HG03378 (cell line): ENCODE measurements at regions not wholly inside any gene's neighbourhood (a gene's known extent, or its start where the extent isn't known, plus 50 kb on each side); places are given as distances from the start of the nearest gene placed in this dataset.

Experiments
- ATAC-seq: cut with Tn5 transposase; IDR thresholded peaks from one replicate; pipeline ENCODE4 v1.9.1; 2021; ENCODE audit warnings: mild to moderate bottlenecking, moderate library complexity; ENCODE audit not compliant: unreplicated experiment

DNA sequence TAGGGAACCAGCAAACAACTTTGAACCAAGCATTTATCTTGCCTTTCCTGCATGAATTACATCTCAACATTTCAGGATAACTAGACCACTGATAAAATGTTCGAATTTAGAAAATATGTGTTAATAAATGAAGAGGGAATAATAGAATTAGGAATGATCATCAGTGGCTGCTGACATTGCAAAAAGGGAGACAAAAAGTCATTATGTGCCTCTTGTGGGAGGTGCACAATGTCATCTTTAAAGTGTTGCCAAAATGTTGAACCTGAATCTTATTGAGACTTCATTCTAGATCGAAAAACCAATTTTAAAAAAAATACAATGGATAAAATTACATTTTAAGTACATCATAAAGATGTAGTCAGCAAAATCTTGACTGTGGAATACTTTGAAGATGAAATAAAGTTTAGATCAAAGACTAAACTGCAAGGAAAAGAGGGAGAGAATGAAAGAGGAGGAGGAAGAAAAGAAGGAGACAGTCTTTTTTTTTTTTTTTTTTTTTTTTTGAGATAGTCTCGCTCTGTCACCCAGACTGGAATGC, 299.3 kb downstream of the FBXW7 start:
- no peak for ATAC-seq

DNA sequence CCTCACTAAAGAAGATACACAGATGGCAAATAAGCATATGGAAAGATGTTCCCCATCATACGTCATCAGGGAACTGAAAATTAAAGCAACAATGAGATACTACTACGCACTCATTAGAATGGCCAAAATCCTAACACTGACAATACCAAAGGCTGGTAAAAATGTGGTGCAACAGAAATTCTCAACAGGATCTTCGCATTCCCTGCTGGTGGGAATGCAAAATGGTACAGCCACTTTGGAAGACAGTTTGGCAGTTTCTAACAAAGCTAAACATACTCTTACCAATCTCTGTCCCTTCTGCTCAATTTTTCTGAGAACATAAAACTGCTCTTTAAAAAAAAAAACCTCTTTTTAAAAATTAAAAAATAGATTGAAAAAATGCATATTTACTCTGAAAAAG, 300.2 kb downstream of the FBXW7 start:
- no peak for ATAC-seq

DNA sequence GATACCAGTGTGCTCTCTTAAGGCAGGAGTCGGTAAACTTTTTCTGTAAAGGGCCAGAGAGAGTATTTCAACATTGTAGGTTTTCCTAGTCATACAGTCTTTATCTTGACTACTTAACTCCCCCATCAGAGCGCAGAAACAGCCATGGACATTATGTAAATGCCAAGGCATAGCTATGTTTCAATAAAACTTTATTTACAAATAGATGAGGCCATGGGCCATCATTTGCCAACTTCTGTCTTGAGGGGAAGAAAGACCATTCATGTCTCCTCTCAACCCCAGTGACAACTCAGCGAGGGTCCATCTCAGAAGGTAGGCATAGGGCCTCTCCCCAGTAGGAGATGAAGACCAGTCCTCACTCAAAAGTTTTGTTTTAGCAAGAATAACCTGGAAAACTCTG, 301.3 kb downstream of the FBXW7 start:
- ATAC-seq, result no peak

DNA sequence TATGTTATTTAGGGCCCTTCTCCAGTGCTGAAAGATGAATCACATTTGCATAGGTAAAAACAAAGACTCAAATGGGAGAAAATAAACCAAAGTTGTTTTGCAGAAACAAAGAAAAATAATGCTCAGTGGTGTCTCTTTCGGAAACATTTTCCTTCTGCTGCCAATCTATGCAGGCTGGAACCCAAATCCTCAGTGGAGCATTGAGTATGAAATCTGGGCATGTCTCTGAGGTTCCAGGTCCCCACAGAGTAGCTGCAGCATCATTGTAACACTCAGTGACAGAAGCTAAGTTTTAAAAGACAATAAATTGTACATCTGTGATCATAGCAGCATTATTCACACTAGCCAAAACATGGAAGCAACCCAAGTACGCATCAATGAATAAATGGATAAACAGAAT, 303.6 kb downstream of the FBXW7 start:
- ATAC-seq, result no peak

DNA sequence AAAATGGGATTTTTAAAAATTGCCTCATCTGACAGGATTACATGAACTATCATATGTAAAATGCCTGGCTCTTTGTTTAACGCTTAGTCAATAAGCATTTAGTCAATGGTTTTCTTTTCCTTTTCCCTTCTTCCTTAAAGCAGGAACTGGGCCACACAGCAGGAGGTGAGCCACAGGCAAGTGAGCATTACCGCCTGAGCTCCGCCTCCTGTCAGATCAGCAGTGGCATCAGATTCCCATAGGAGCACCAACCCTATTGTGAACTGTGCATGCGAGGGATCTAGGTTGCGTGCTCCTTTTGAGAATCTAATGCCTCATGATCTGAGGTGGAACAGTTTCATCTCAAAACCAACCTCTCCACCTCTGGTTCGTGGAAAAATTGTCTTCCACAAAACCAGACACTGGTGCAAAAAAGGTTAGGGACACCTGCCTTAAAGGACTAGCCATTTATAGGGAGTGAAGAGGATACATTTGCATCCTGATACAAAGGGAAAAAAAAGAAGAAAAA, 306.1 kb downstream of the FBXW7 start:
- ATAC-seq, result no peak

DNA sequence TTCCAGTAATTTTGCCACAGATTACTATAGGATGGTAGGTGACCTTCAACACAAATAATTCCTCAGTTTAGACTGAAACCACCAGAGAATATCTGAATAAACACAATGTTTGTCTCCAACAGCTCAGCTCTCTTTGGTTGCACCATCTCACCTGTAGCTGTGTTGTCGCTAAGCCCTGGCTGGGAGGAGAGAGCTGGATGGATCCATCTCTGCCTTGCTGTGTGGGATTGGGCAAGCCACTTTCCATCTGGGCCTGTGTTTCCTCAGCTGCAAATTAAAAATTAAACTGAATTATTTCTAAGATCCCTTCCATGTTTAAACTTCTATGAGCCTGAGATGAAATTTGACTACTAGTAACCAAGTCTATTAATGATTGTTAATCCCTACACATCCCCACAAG, 310.2 kb downstream of the FBXW7 start:
- ATAC-seq, result no peak

DNA sequence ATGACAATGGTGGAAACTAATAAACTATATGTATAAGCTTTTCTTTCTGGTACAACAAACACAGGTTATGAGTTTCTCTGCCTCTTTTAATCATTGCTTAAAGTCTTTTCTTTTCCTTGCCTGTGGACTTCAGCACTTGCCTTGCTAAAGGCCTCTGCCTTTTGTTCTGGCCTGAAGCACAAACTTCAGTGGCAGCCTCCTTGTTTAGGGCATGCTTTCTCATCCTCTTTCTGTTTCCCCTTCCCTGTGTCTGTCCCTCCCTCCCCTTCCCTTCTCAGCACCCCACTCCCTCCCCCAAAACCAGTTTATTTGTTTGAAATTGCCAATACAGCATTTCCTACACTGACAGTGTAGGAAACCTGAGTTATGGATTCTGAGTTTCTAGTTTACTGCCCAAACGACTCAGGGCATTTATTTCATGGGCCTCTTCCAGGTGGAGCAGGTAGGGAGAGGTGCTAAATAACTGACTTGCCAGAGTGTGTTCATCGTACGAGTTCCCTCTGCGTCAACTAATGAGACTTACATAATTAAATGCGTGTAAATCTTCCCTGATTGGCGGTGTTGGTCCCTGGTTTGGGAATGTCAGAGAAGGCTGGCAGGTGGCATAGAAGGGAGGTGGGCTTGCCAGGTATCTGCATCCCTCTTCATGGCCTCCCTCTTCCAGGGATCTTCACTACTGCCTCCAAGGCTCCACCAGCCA, 311.0 kb downstream of the FBXW7 start:
- ATAC-seq, result no peak

DNA sequence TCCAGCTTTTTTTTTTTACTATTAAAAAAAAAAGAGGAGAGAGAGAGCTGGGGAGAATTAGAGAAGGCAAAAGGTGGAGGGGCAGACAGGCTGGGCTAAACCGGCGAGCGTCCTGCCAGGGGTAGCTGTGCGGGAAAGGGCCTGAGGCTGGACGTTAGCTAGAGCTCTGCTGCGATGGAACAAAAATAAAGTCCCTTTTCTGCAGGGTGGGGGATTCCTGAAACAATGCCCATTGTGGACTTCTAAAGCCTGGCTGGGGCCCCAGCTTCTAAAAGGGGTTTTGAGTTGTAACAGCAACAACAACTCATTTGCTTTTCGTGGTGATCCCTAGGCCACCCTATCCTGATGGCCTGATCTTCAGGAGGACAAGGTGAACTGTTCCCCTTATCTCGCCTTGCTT, 311.7 kb downstream of the FBXW7 start:
- ATAC-seq, result no peak

DNA sequence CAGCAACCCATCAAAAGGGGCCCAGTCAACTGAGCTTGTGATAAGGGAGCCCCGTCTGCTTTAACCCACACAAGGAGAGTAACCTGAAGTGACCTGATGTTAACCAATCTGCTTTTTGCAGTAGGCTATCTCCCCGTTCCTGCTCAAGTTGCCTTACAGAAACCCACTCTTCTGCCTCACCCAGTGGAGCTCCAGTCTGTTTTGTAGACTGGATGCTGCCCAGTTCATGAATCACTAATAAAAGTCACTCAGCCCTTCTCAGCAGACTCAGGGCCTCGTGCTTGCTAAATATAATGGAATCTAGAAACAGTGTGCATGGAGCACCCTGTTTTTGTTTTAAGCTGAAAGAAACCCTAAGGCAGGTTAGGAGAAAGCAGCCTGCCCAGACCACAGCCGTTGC, 312.3 kb downstream of the FBXW7 start:
- ATAC-seq, result no peak

DNA sequence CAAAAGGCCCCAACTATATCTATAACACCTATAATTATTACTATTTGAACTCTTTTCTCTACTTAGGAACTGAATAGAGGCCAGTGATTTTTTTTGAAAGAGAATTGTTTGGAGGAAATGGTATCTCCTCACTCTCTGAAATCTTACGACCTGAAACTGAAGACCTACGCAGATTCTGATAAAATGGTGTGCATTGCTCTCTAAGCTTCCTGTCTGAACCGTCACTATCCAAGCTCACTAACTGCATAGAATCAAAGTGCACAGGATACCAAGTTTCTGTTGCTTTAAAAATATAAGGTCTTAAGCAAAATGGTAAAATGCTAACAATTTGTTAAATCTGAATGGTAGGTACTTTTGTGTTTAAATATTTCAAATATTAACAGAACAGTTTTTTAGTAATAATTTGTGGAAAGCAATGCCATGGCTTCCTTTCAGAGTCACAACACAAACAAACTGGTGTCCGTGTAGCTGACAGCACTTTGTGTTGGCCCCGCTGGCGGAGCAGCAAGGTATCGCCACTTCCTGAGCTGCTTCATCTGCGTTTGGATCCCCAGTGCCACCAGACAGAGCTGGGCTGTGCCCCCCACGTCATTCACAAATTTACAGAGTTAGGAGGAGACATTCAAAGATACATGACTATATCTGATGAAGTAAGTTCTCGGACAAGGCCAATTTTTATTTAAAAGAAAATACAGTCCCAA, 313.9 kb downstream of the FBXW7 start:
- no peak for ATAC-seq

DNA sequence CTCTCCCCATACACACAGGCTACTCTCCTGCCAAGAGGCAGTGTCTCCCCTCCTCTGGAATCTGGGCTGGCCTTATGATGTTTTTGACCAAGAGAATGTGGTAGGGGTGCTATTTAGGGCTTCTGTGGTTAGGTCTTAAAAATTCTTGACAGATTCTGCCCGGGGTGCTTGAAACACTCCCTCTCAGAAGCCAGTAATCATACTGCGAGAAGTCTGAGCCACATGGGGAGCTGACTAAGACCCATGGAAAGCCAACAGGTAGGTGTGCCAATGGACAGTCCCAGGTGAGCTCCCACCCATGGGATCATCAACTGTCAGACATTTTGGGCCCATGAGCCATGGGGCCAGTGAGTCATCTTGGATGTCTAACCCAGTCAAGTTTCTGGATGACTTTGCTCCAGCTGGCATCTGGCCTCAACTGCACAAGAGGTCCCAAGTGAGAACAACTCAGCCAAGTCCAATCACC, 315.7 kb downstream of the FBXW7 start:
- peak; percentile 84 for ATAC-seq

DNA sequence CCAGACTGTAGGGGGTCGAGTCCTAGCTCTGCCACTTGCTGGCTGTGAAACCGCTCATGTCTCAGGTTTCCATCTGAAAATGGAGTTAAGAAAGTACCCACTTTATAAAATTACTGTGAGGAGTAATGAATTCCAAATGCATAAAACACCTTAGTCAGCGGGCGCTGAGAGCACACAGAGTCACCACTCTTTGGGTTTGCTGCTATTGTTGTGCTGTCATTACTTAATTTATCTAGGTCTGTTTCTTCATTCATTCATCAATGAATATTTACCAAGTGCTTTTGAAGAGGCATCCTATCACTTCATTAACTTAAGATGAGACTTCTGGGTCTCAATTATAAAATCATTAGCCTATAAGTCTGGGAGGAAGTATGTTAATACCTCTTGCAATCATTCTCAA, 317.3 kb downstream of the FBXW7 start:
- no peak for ATAC-seq

DNA sequence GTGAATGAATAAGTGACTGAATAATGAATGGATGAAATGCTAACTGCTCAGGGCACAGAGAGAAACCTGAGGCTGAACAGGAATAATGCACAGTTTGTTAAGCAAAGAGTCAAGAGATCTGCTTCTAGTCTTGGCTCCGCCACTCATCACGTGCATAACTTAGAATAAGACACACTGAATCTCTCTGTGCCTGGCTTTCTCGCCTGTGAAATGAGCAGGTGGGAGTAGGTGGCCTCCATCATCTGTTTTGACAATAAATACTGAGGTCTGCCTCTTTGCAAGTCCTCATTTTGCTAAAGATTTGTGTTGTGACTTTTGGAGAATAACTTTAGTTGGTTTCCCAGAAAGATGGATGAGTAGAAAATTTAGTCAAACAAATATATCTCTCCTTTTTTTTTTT, 318.0 kb downstream of the FBXW7 start:
- ATAC-seq, result no peak

DNA sequence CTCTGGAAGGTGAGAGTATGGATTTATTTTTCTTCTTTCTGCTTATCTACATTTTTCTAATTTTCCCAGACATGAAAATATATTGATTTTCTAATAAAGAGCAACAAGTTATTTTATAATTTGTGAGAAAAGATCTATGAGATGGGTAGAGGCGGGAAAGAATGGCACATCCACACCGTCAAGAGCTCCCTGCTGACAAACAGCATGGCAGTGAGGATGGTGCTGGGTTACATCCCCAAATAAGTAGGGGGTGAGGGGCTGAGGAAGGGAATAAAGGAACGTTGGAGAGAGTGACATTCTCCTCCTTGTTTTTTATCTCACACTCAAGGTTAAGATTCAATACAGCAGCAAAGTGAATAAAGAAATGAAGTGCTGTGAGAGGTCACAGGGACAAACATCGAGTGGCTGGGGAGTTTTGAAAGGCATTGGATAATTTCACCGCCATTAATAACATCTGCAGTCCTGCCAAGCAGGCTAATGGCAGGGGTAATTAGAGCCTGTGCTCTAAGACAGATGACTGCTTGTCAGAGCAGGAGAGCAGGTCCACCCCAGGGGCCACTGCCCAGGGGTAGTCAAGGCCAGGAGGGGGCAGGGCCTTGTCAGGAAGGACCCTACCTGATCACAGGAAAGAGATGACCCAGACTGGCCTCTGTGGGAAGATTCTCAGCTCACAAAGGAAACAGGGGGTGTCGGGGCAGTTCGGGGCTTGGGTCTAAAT, 323.8 kb downstream of the FBXW7 start:
- ATAC-seq, result no peak

DNA sequence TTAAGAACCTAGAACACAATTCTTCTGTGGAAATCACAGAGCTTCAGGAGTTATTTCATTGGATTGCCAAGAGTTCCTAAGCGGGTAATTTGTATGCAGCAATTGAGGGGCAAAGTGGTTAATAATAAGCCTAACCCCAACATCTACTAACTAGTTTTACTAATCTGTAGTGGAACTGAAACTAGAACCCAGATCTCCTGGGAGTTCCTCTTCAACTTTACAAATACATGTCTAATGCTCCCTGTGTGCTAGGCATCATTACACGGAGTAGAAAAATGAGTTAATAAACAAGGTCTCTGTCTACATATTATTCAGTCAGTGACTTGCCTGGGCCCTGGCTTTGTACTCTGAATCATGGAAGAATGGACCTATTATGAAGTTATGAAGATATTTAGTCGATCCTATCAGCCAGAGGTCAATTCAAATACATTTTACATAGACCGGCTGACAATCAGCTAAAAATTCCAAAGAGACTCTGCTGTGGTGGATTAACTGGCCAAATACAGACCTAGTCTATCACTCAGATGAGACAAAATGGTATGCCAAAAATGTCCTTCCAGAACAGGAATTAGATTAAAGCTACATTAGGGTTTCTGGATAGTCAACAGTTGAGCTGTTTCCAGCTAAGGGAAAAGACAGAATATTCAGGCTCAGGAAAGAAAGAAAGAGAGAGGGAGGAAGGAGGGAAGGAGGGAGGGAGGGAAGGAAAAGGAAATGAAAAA, 326.0 kb downstream of the FBXW7 start:
- ATAC-seq, result peak; percentile 92

DNA sequence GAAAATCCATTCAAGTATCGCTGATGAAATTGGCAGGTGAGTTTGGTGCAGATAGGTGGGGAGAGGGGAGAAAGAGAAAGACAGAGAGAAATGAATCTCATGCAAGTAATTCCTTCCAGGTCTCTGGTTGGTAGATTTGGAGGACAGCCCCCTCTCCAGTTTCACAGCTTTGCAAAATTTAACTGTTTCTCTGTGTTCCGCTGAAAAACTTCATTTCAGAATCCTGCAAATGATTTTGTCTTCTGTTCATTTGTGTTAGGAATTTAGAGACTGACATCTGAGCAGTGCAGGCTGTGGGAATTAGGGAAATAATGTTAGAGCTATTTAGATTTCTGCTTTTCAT, 328.5 kb downstream of the FBXW7 start:
- ATAC-seq, result no peak

DNA sequence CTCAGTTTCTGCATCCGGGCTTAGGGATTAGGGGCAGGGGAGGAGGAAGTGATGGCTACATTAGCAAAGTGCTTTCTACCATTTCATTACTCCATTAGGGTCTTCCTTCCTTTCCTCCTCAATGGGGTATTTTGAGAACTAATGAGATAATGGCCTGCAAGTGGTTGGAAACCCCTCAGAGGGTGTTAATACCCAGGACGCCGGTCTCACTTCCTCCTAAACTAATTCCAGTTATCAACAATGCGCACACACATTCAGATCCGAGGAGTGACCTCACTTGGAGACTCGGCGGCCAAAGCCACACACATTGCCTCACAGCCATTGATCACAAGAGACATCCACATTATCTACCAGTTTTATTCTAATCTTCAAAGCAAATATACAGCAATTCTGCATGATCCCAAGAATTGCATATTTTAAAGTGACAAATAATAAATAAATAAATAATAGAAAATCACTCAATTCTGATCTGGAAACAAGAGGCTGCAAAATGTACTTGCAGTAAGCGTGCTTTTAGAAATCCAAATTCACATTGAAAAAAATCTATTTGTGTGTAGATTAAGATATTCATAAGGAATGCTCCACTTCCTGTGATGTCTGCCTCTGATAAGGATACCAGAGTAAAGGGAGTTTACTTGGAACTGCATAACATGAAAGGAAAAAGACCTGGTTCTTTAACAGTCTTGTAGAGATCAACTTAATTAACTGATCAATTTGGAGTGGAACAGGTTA, 329.1 kb downstream of the FBXW7 start:
- no peak for ATAC-seq

DNA sequence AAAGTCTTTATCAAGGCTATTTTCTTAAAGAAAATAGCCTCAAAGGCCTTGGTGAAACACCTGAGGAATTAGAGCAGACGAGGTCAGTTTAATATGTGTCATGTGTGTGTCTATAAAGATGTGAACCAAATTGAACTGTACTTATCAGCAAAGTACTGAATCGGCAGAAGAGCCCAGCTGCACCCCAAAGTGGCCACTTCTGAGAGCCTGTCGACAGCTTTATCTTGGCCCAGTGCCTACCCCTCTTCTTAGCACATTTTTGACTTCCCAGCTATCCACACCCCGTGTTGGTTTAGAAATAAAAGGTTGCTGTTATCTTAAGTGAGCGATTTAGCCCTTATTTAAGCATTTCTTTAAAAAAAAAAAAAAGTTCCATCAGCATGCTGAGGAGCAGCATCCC, 329.7 kb downstream of the FBXW7 start:
- ATAC-seq, result no peak

DNA sequence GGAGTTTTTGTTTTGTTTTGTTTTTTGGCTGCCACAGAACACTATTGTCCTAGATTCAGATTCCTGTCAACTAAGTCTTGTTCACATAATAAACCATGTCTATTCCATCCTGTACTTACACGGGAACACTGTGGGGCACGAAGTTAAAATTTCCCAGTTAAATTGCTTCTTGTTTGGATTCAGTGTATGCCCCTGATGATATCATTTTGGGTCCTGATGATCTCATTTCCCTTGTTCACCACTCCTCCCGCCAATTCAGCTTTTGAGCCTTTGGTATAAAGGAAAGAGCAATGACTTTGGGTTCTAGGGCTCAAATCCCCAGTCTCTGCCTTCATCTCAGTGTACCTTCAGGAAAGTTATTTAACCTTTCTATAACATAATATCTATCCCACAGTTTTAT, 333.5 kb downstream of the FBXW7 start:
- ATAC-seq, result no peak
